NCI-H146 (cell line): ENCODE measurements at regions not wholly inside any gene's neighbourhood (a gene's known extent, or its start where the extent isn't known, plus 50 kb on each side); places are given as distances from the start of the nearest gene placed in this dataset.
"Not testable (repeated sequence)": the region's sequence is repeated elsewhere in the genome, so short reads cannot be mapped to it uniquely, and the experiment has no call there.

Experiments used
- DNase-seq: peaks from one replicate; lab custom pipeline; 2025; lab: John Stamatoyannopoulos, UW

GRCh38 chr1:73218995-73219546, 936.7 kb upstream of the NEGR1 start:
- no peak for DNase-seq

GRCh38 chr1:73205294-73205973, 923.1 kb upstream of the NEGR1 start:
- DNase-seq, result peak; percentile 0

- no peak for DNase-seq
Measured at GRCh38 chr1:73197972-73198371, 915.6 kb upstream of the NEGR1 start.

- DNase-seq, result no peak
Measured at GRCh38 chr1:73194965-73195364, 912.6 kb upstream of the NEGR1 start.

- not testable (repeated sequence) for DNase-seq
Measured at GRCh38 chr1:73183581-73183980, 901.2 kb upstream of the NEGR1 start.

- no peak for DNase-seq
Measured at GRCh38 chr1:73181190-73181540, 898.8 kb upstream of the NEGR1 start.

GRCh38 chr1:73180397-73181189, 898.3 kb upstream of the NEGR1 start:
- no peak for DNase-seq

GRCh38 chr1:73176902-73177301, 894.6 kb upstream of the NEGR1 start:
- DNase-seq, result no peak

- DNase-seq, result no peak
Measured at GRCh38 chr1:73167009-73167657, 884.8 kb upstream of the NEGR1 start.

GRCh38 chr1:73162564-73162963, 880.2 kb upstream of the NEGR1 start:
- DNase-seq, result no peak

- DNase-seq, result no peak
Measured at GRCh38 chr1:73161418-73161817, 879.1 kb upstream of the NEGR1 start.

- DNase-seq, result no peak
Measured at GRCh38 chr1:73160759-73161158, 878.4 kb upstream of the NEGR1 start.

- no peak for DNase-seq
Measured at GRCh38 chr1:73144311-73144710, 862.0 kb upstream of the NEGR1 start.

- no peak for DNase-seq
Measured at GRCh38 chr1:73136975-73137374, 854.6 kb upstream of the NEGR1 start.

- DNase-seq, result no peak
Measured at GRCh38 chr1:73106931-73107330, 824.6 kb upstream of the NEGR1 start.

GRCh38 chr1:73105755-73106154, 823.4 kb upstream of the NEGR1 start:
- no peak for DNase-seq

- DNase-seq, result no peak
Measured at GRCh38 chr1:73104749-73105148, 822.4 kb upstream of the NEGR1 start.

GRCh38 chr1:73100216-73100615, 817.9 kb upstream of the NEGR1 start:
- no peak for DNase-seq

GRCh38 chr1:73097917-73098316, 815.6 kb upstream of the NEGR1 start:
- no peak for DNase-seq

GRCh38 chr1:73096841-73097240, 814.5 kb upstream of the NEGR1 start:
- DNase-seq, result peak; percentile 3

GRCh38 chr1:73092383-73092782, 810.0 kb upstream of the NEGR1 start:
- DNase-seq, result no peak

GRCh38 chr1:73066866-73067265, 784.5 kb upstream of the NEGR1 start:
- DNase-seq, result no peak
